ENCODE measurements at regions not wholly inside any gene's neighbourhood (a gene's known extent, or its start where the extent isn't known, plus 50 kb on each side); places are given as distances from the start of the nearest gene placed in this dataset.

DNA sequence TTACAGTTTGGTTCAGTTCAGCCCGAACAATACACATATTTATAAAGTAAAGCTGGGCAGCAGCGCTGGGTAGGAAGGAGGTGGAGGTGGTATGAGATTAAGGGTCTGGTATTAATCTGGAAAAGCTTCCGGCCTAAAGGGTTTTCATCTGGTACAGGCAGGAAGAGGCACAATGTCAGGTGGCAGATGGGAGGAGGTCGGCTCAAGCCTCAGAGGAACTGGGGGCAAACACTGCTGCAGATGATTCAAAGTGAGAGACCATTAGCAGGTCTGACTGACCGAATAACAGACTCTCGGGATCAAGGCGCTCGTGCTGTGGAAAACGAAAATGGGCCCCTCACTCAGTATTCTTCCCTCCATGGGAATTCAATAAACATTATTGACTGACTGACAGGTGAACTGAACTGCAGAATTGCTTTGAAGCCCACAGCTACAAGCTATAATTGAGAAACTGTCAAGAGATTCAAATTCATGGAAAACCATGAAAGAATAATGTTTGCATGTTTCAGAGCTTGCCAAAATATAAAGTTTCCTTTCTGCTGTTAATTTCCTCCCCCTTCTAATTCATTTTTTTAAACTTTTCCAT is 75.3 kb downstream of the TMEM167A start:
- TF ChIP-seq, protein P1, sequence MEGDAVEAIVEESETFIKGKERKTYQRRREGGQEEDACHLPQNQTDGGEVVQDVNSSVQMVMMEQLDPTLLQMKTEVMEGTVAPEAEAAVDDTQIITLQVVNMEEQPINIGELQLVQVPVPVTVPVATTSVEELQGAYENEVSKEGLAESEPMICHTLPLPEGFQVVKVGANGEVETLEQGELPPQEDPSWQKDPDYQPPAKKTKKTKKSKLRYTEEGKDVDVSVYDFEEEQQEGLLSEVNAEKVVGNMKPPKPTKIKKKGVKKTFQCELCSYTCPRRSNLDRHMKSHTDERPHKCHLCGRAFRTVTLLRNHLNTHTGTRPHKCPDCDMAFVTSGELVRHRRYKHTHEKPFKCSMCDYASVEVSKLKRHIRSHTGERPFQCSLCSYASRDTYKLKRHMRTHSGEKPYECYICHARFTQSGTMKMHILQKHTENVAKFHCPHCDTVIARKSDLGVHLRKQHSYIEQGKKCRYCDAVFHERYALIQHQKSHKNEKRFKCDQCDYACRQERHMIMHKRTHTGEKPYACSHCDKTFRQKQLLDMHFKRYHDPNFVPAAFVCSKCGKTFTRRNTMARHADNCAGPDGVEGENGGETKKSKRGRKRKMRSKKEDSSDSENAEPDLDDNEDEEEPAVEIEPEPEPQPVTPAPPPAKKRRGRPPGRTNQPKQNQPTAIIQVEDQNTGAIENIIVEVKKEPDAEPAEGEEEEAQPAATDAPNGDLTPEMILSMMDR (IDR thresholded peaks at IDR 0.05; ENCODE audit: control extremely low read depth in 1 of 3, insufficient read depth in 1 of 3, low read depth in 1 of 3, low read length in 3 of 3), result no peak
- TF ChIP-seq, protein P2, sequence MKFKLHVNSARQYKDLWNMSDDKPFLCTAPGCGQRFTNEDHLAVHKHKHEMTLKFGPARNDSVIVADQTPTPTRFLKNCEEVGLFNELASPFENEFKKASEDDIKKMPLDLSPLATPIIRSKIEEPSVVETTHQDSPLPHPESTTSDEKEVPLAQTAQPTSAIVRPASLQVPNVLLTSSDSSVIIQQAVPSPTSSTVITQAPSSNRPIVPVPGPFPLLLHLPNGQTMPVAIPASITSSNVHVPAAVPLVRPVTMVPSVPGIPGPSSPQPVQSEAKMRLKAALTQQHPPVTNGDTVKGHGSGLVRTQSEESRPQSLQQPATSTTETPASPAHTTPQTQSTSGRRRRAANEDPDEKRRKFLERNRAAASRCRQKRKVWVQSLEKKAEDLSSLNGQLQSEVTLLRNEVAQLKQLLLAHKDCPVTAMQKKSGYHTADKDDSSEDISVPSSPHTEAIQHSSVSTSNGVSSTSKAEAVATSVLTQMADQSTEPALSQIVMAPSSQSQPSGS (IDR thresholded peaks at IDR 0.05; ENCODE audit: low read length), result no peak
- no peak for TF ChIP-seq RXRA (IDR thresholded peaks at IDR 0.05; ENCODE audit: insufficient read depth, low read depth, low read length)
- no peak for TF ChIP-seq GABPA (IDR thresholded peaks at IDR 0.05; ENCODE audit: borderline replicate concordance, insufficient read depth, low read length)
- no peak for TF ChIP-seq POLR2A (IDR thresholded peaks at IDR 0.05; ENCODE audit: control extremely low read depth in 1 of 2, low read depth in 2 of 2, low read length in 2 of 2)
- TF ChIP-seq SRF (IDR thresholded peaks at IDR 0.05; ENCODE audit: low read depth, low read length), result no peak
- TF ChIP-seq TBP (IDR thresholded peaks at IDR 0.05; ENCODE audit: low read depth, low read length), result no peak
- TF ChIP-seq NANOG (IDR thresholded peaks at IDR 0.05; ENCODE audit: insufficient read depth, low read depth, low read length, poor library complexity, severe bottlenecking), result no peak
- TF ChIP-seq, protein P3, sequence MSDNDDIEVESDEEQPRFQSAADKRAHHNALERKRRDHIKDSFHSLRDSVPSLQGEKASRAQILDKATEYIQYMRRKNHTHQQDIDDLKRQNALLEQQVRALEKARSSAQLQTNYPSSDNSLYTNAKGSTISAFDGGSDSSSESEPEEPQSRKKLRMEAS (IDR thresholded peaks at IDR 0.05), result no peak
- no peak for TF ChIP-seq EP300 (IDR thresholded peaks at IDR 0.05; ENCODE audit: borderline replicate concordance in 1 of 2, low read depth in 2 of 2, low read length in 2 of 2)
- no peak for TF ChIP-seq TAF7 (optimal IDR thresholded peaks at IDR 0.05; ENCODE audit: borderline replicate concordance, low read depth, low read length)
- no peak for TF ChIP-seq JUND (IDR thresholded peaks at IDR 0.05; ENCODE audit: low read length)
- TF ChIP-seq SIN3A (conservative IDR thresholded peaks at IDR 0.05 in 1 of 2, IDR thresholded peaks at IDR 0.05 in 1 of 2; ENCODE audit: low read depth in 1 of 2, low read length in 2 of 2), result no peak

Measured in H1 (cell line).